SK-N-SH (cell line): ENCODE measurements at regions not wholly inside any gene's neighbourhood (a gene's known extent, or its start where the extent isn't known, plus 50 kb on each side); places are given as distances from the start of the nearest gene placed in this dataset.

Experiments used
- CTCF ChIA-PET: fragments of 300-600, 350-600 bp; formaldehyde crosslinking; extraction: SDS; loops from one replicate; lab custom pipeline; 2021; lab: Yijun Ruan, JAX
- POLR2A ChIA-PET: fragments of 350-600 bp; sonication (Branson Sonifier 250); formaldehyde crosslinking; extraction: SDS; loops from one replicate; lab custom pipeline; 2020; ENCODE audit warnings: antibody characterized with exemption, inconsistent platforms; lab: Yijun Ruan, JAX
- DNase-seq: peaks from one replicate; pipeline ENCODE4 v3.0.0; 2012
- H2AFZ ChIP-seq: fragments of 200-600 bp; sonication (generic); 2 replicates; pipeline ENCODE4 v1.8.1; 2016; ENCODE audit warnings: antibody characterized with exemption, mild to moderate bottlenecking, low read depth
- H3F3A ChIP-seq: fragments of 200-600 bp; sonication (generic); replicated peaks from 2 replicates; pipeline ENCODE3; 2016; ENCODE audit warnings: antibody characterized with exemption, mild to moderate bottlenecking; ENCODE audit not compliant: insufficient read depth
- H3K27ac ChIP-seq, 2 experiments: fragments of 200-500 bp in 1 of 2; fragments of 200-600 bp in 1 of 2; sonication (Bioruptor generic) in 1 of 2; sonication (generic), shearing (Covaris generic) in 1 of 2; 2 replicates each; pipeline versions ENCODE4 v1.5.1 to v1.6.1; 2014 to 2016; ENCODE audit warnings: low read depth in 2 of 2, inconsistent platforms in 1 of 2, low read length in 1 of 2, mild to moderate bottlenecking in 1 of 2, mixed read lengths in 1 of 2
- H3K27me3 ChIP-seq: fragments of 200-600 bp; sonication (generic), shearing (Covaris generic); 2 replicates; pipeline ENCODE4 v1.6.1; 2016; ENCODE audit warnings: mixed run types; ENCODE audit not compliant: insufficient read depth
- H3K36me3 ChIP-seq, 2 experiments: fragments of 200-500 bp in 1 of 2; fragments of 200-600 bp in 1 of 2; sonication (Bioruptor generic) in 1 of 2; sonication (generic) in 1 of 2; replicated peaks in 1 of 2; 2 replicates each; pipeline versions ENCODE3 to v1.5.1; 2014 to 2016; ENCODE audit warnings: low read length in 1 of 2, mild to moderate bottlenecking in 1 of 2; ENCODE audit not compliant: insufficient read depth in 2 of 2, control insufficient read depth in 1 of 2
- H3K4me1 ChIP-seq, 2 experiments: fragments of 200-500 bp in 1 of 2; fragments of 200-600 bp in 1 of 2; sonication (Bioruptor generic) in 1 of 2; sonication (generic), shearing (Covaris generic) in 1 of 2; 2 replicates each; pipeline versions ENCODE4 v1.5.1 to v1.6.1; 2014 to 2016; ENCODE audit warnings: low read depth in 1 of 2, low read length in 1 of 2, mixed run types in 1 of 2; ENCODE audit not compliant: insufficient read depth in 2 of 2, control insufficient read depth in 1 of 2
- H3K4me2 ChIP-seq: fragments of 200-600 bp; sonication (generic), shearing (Covaris generic); 2 replicates; pipeline ENCODE4 v1.6.1; 2017; ENCODE audit warnings: mixed run types
- H3K4me3 ChIP-seq, 2 experiments: fragments of 200-500 bp in 1 of 2; fragments of 200-600 bp in 1 of 2; sonication (Bioruptor generic) in 1 of 2; sonication (generic), shearing (Covaris generic) in 1 of 2; 2 replicates each; pipeline versions ENCODE4 v1.5.1 to v1.8.1; 2014 to 2016; ENCODE audit warnings: low read depth in 2 of 2, inconsistent platforms in 1 of 2, low read length in 1 of 2, mild to moderate bottlenecking in 1 of 2, mixed read lengths in 1 of 2, moderate library complexity in 1 of 2
- H3K79me2 ChIP-seq: fragments of 200-600 bp; sonication (generic); 2 replicates; pipeline ENCODE4 v1.8.1; 2017; ENCODE audit warnings: mild to moderate bottlenecking; ENCODE audit not compliant: insufficient read depth
- H3K9ac ChIP-seq: fragments of 200-600 bp; sonication (generic); 2 replicates; pipeline ENCODE4 v1.6.1; 2017; ENCODE audit warnings: mixed run types
- H3K9me2 ChIP-seq: fragments of 200-600 bp; sonication (generic); 2 replicates; pipeline ENCODE4 v1.6.1; 2017; ENCODE audit warnings: mixed run types
- H3K9me3 ChIP-seq: fragments of 200-600 bp; sonication (generic); 2 replicates; pipeline ENCODE4 v1.6.1; 2017; ENCODE audit warnings: mixed run types, mild to moderate bottlenecking, moderate library complexity
- H4K20me1 ChIP-seq: fragments of 200-600 bp; sonication (generic); 2 replicates; pipeline ENCODE4 v1.6.1; 2017; ENCODE audit warnings: mild to moderate bottlenecking, mixed run types; ENCODE audit not compliant: insufficient read depth
- ELF1 ChIP-seq: IDR thresholded peaks from 2 replicates; pipeline ENCODE4 v1.4.0; 2012
- FOSL2 ChIP-seq: IDR thresholded peaks from 2 replicates; pipeline ENCODE4 v1.4.0; 2012; ENCODE audit warnings: low read depth, mild to moderate bottlenecking, moderate library complexity, borderline replicate concordance
- FOXJ3 ChIP-seq: sonication (generic); formaldehyde crosslinking; IDR thresholded peaks from 2 replicates; pipeline ENCODE4 v1.5.1; 2020; ENCODE audit warnings: mild to moderate bottlenecking, missing genetic modification reagents
- GABPA ChIP-seq: IDR thresholded peaks from 2 replicates; pipeline ENCODE4 v1.4.0; 2012; ENCODE audit warnings: low read depth, mild to moderate bottlenecking
- GATA2 ChIP-seq: sonication (generic); formaldehyde crosslinking; IDR thresholded peaks from 2 replicates; pipeline ENCODE4 v1.5.0; 2020; ENCODE audit warnings: mild to moderate bottlenecking, missing genetic modification reagents
- JUND ChIP-seq: IDR thresholded peaks from 2 replicates; pipeline ENCODE4 v1.4.0; 2012
- MXI1 ChIP-seq: IDR thresholded peaks from 2 replicates; pipeline ENCODE4 v1.6.1; 2012; ENCODE audit warnings: mild to moderate bottlenecking, low read depth, low read length, improper control_type of control experiment
- NFIC ChIP-seq: IDR thresholded peaks from 2 replicates; pipeline ENCODE4 v1.4.0; 2012; ENCODE audit warnings: borderline replicate concordance
- POLR2AphosphoS5 ChIP-seq: IDR thresholded peaks from 2 replicates; pipeline ENCODE4 v1.6.1; 2012; ENCODE audit warnings: low read depth, low read length
- RAD21 ChIP-seq: IDR thresholded peaks from 2 replicates; pipeline ENCODE4 v1.6.1; 2012; ENCODE audit warnings: mild to moderate bottlenecking, low read length
- RCOR1 ChIP-seq: fragments of 150-350 bp; IDR thresholded peaks from 2 replicates; pipeline ENCODE4 v1.6.1; 2017; ENCODE audit warnings: antibody characterized with exemption, low read length
- REST ChIP-seq: IDR thresholded peaks from 2 replicates; pipeline ENCODE4 v1.6.1; 2012; ENCODE audit warnings: mild to moderate bottlenecking, low read depth, low read length, moderate library complexity
- RFX5 ChIP-seq: IDR thresholded peaks from 2 replicates; pipeline ENCODE4 v1.6.1; 2012; ENCODE audit warnings: mild to moderate bottlenecking, improper control_type of control experiment, low read length
- RXRA ChIP-seq: IDR thresholded peaks from 2 replicates; pipeline ENCODE4 v1.4.0; 2012; ENCODE audit warnings: low read depth, mild to moderate bottlenecking, borderline replicate concordance
- SIN3A ChIP-seq: IDR thresholded peaks from 2 replicates; pipeline ENCODE4 v1.6.1; 2012; ENCODE audit warnings: low read depth, mild to moderate bottlenecking, low read length, moderate library complexity, borderline replicate concordance
- TCF12 ChIP-seq: IDR thresholded peaks from 2 replicates; pipeline ENCODE4 v1.4.0; 2012
- TEAD4 ChIP-seq: IDR thresholded peaks from 2 replicates; pipeline ENCODE4 v1.4.0; 2012; ENCODE audit warnings: mild to moderate bottlenecking, borderline replicate concordance; ENCODE audit not compliant: insufficient read depth
- YY1 ChIP-seq: IDR thresholded peaks from 2 replicates; pipeline ENCODE4 v1.4.0; 2012; ENCODE audit warnings: low read depth, mild to moderate bottlenecking
- WGBS: methylation state at CpG from one replicate; pipeline ENCODE4 v1.1.6; 2017; ENCODE audit warnings: low lambda C conversion rate; 5-methylcytosine and 5-hydroxymethylcytosine counted together
- TF ChIP-seq, protein P1 (sequence below): IDR thresholded peaks from 2 replicates; pipeline ENCODE4 v1.4.0; 2012; ENCODE audit warnings: low read depth
- TF ChIP-seq, protein P2 (sequence below): fragments of 200-600 bp; sonication (generic); IDR thresholded peaks from 2 replicates; pipeline ENCODE4 v1.6.1; 2017; ENCODE audit warnings: antibody characterized with exemption, mild to moderate bottlenecking, moderate library complexity

- H3F3A ChIP-seq, result no peaks in the 10 kb centered on the region
- ChIA-PET CTCF (no interaction called here), POLR2A (no interaction called here)
- DNase-seq, result no peak
- no peak overlapping the region for H3K9ac ChIP-seq
- H3K4me2 ChIP-seq, result no peak overlapping the region
- no peaks in the 10 kb centered on the region for H4K20me1 ChIP-seq
- H3K36me3 ChIP-seq, result no peaks in the 10 kb centered on the region
- no peak overlapping the region for H3K4me3 ChIP-seq
- no peaks in the 10 kb centered on the region for H3K79me2 ChIP-seq
- WGBS, result 12% methylated on average over 5 of the region's 5 CpGs
- no peak overlapping the region for H2AFZ ChIP-seq
- H3K27me3 ChIP-seq, result peaks cover 8% of the 10 kb centered on the region; the same call in 1 of the 2 replicates
- H3K27ac ChIP-seq, result no peak overlapping the region
- H3K9me2 ChIP-seq, result no peaks in the 10 kb centered on the region
- TF ChIP-seq, protein P1, sequence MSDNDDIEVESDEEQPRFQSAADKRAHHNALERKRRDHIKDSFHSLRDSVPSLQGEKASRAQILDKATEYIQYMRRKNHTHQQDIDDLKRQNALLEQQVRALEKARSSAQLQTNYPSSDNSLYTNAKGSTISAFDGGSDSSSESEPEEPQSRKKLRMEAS, result peak; percentile 51; the same call in 1 of the 2 replicates
- no peak for TF ChIP-seq REST
- 0 out of 2 replicates have a peak, but pooled peaks have one; percentile 28 for TF ChIP-seq JUND
- TF ChIP-seq GATA2, result no peak
- TF ChIP-seq FOSL2, result peak; percentile 65; the same call in 1 of the 2 replicates
- 0 out of 2 replicates have a peak, but pooled peaks have one; percentile 23 for TF ChIP-seq NFIC
- no peaks in the 10 kb centered on the region for H3K9me3 ChIP-seq
- no peaks in the 10 kb centered on the region for H3K4me1 ChIP-seq
Measured at GRCh38 chrX:44785652-44786051, 58.2 kb upstream of the DUSP21 start.

GRCh38 chrX:44784241-44784640 lies 59.6 kb upstream of the DUSP21 start:
- no peak for DNase-seq
- Histone ChIP-seq H3K9ac (no peak overlapping the region), H3K79me2 (no peaks in the 10 kb centered on the region), H3K27me3 (peaks cover 8% of the 10 kb centered on the region; the same call in 1 of the 2 replicates), H3F3A (no peaks in the 10 kb centered on the region), H4K20me1 (no peaks in the 10 kb centered on the region), H2AFZ (no peak overlapping the region), H3K4me3 (no peak overlapping the region), H3K9me3 (no peaks in the 10 kb centered on the region), H3K27ac (no peak overlapping the region), H3K9me2 (no peaks in the 10 kb centered on the region), H3K36me3 (no peaks in the 10 kb centered on the region), H3K4me2 (no peak overlapping the region), H3K4me1 (no peaks in the 10 kb centered on the region)
- WGBS, result 34% methylated on average over 2 of the region's 2 CpGs
- ChIA-PET POLR2A (no interaction called here), CTCF (no interaction called here)
- TF ChIP-seq RAD21, result no peak
- TF ChIP-seq FOSL2, result no peak
- TF ChIP-seq GABPA, result no peak
- no peak for TF ChIP-seq ELF1
- no peak for TF ChIP-seq RFX5
- no peak for TF ChIP-seq SIN3A
- TF ChIP-seq, protein P1, result no peak
- TF ChIP-seq TEAD4, result no peak
- TF ChIP-seq POLR2AphosphoS5, result no peak
- TF ChIP-seq MXI1, result no peak
- no peak for TF ChIP-seq YY1
- no peak for TF ChIP-seq JUND
- no peak for TF ChIP-seq FOXJ3 (CRISPR knock-in tag)
- no peak for TF ChIP-seq TCF12
- no peak for TF ChIP-seq RCOR1
- TF ChIP-seq, protein P2, sequence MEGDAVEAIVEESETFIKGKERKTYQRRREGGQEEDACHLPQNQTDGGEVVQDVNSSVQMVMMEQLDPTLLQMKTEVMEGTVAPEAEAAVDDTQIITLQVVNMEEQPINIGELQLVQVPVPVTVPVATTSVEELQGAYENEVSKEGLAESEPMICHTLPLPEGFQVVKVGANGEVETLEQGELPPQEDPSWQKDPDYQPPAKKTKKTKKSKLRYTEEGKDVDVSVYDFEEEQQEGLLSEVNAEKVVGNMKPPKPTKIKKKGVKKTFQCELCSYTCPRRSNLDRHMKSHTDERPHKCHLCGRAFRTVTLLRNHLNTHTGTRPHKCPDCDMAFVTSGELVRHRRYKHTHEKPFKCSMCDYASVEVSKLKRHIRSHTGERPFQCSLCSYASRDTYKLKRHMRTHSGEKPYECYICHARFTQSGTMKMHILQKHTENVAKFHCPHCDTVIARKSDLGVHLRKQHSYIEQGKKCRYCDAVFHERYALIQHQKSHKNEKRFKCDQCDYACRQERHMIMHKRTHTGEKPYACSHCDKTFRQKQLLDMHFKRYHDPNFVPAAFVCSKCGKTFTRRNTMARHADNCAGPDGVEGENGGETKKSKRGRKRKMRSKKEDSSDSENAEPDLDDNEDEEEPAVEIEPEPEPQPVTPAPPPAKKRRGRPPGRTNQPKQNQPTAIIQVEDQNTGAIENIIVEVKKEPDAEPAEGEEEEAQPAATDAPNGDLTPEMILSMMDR, result no peak
- TF ChIP-seq RXRA, result no peak
